Progenitor cell of endocrine pancreas (in vitro differentiated cells): ENCODE measurements at regions not wholly inside any gene's neighbourhood (a gene's known extent, or its start where the extent isn't known, plus 50 kb on each side); places are given as distances from the start of the nearest gene placed in this dataset.

Experiments
- DNase-seq: peaks from one replicate; pipeline ENCODE4 v3.0.0; 2021; ENCODE audit warnings: low spot score; ENCODE audit not compliant: unreplicated experiment
- H3K27ac Mint-ChIP-seq: 2 replicates; pipeline ENCODE4 v1.8.0; 2021; ENCODE audit warnings: mild to moderate bottlenecking, moderate library complexity, mixed read lengths
- H3K27me3 Mint-ChIP-seq: 2 replicates; pipeline ENCODE4 v1.8.0; 2021; ENCODE audit warnings: mixed read lengths
- H3K36me3 Mint-ChIP-seq: 2 replicates; pipeline ENCODE4 v1.8.0; 2022; ENCODE audit warnings: mixed read lengths; ENCODE audit not compliant: insufficient read depth
- H3K4me1 Mint-ChIP-seq: 2 replicates; pipeline ENCODE4 v1.8.0; 2021; ENCODE audit warnings: low read depth, mixed read lengths
- H3K4me3 Mint-ChIP-seq: 2 replicates; pipeline ENCODE4 v1.8.0; 2021; ENCODE audit warnings: low read depth, mild to moderate bottlenecking, moderate library complexity, mixed read lengths
- H3K9me3 Mint-ChIP-seq: 2 replicates; pipeline ENCODE4 v1.8.0; 2021; ENCODE audit warnings: low read depth, mixed read lengths
- TF ChIP-seq, protein P1 (sequence below): fragments of 200-600 bp; sonication (generic); IDR thresholded peaks from one replicate; pipeline ENCODE4 v1.5.0; 2021; ENCODE audit warnings: antibody characterized with exemption, mild to moderate bottlenecking; ENCODE audit not compliant: unreplicated experiment

DNA sequence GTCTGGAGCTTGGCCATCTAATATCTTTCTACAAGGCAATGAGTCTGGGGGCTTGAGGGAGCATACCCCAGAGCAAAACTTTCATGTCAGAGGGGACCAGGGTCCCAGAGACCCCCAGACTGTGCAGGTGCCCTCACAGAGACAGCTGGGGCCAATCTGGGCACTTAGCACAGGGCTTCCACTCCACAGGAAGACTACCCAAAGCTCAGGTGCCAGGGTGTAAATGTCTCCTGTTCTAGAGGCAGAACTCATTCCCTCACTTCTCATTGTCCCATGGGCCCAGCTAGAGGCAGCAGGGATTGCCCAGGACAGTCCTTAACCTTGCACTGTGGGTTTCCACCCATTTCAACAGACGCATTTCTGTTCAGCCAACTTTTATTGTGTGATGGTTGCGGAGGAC, 246.9 kb downstream of the ACTR3B start:
- no peak for DNase-seq
- Mint-ChIP-seq H3K4me1 (no peaks in the 10 kb centered on the region), H3K27ac (no peak overlapping the region), H3K4me3 (no peak overlapping the region), H3K27me3 (no peaks in the 10 kb centered on the region), H3K9me3 (peaks cover 4% of the 10 kb centered on the region), H3K36me3 (no peaks in the 10 kb centered on the region)
- TF ChIP-seq, protein P1, sequence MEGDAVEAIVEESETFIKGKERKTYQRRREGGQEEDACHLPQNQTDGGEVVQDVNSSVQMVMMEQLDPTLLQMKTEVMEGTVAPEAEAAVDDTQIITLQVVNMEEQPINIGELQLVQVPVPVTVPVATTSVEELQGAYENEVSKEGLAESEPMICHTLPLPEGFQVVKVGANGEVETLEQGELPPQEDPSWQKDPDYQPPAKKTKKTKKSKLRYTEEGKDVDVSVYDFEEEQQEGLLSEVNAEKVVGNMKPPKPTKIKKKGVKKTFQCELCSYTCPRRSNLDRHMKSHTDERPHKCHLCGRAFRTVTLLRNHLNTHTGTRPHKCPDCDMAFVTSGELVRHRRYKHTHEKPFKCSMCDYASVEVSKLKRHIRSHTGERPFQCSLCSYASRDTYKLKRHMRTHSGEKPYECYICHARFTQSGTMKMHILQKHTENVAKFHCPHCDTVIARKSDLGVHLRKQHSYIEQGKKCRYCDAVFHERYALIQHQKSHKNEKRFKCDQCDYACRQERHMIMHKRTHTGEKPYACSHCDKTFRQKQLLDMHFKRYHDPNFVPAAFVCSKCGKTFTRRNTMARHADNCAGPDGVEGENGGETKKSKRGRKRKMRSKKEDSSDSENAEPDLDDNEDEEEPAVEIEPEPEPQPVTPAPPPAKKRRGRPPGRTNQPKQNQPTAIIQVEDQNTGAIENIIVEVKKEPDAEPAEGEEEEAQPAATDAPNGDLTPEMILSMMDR: no peak

DNA sequence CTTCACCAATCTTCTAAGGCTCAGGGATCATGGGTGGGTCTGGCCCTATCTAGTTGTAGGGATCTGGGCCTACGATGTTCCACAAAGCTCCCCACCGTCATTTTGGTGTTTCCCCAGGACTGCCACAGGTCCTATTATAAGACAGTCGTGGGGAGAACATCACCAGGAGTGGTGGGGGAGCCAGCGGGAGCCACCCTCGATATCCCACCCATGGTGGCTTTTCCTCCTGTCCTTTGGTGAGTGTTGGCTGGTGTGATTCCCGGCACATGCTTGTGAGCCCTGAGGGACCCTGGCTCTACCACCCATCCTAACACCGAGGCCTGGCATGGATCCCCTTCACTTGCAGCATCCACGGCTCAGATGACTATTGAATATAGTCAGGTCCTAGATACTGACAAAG, 247.4 kb downstream of the ACTR3B start:
- TF ChIP-seq, protein P1: no peak
- Mint-ChIP-seq H3K4me3 (no peak overlapping the region), H3K9me3 (no peaks in the 10 kb centered on the region), H3K36me3 (no peaks in the 10 kb centered on the region), H3K27me3 (no peaks in the 10 kb centered on the region), H3K27ac (no peak overlapping the region), H3K4me1 (no peaks in the 10 kb centered on the region)
- no peak for DNase-seq

DNA sequence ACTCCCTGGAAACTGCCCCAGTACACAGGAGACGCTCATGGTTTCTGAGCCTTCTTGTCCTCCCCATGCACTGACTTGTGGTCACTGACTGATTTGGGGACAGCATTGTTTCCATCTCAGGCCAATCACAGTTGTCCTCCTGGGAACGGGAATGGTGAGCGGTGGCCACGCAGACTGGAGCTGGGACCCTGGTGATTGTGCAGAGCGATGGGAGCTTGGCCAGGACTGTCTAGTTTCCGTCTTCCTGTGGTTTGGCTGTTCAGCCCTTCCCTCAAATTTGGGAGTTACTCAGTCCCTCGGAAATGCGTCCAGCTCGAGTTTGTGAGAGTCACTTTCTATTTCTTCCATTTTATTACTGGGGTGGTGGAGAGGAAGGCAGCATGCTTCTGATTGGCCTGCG, 250.9 kb downstream of the ACTR3B start:
- no peaks in the 10 kb centered on the region for H3K36me3 Mint-ChIP-seq
- TF ChIP-seq, protein P1: no peak

DNA sequence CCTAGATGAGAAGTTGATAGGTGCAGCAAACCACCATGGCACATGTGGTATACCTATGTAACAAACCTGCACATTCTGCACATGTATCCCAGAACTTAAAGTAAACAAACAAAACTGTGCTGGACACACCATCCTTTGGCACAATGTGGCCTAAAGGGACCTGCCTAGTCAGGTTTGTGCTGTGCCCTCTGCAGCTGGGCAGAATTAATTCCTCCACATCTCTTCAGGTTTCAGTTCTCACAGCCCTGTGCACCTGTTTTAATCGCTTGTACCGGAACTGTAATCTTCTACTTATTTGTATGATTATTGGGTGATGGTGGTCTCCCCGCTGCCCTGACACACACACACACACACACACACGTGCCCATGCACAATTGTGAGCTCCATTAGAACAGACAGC, 252.7 kb downstream of the ACTR3B start:
- H3K27me3 Mint-ChIP-seq: no peaks in the 10 kb centered on the region
- H3K4me3 Mint-ChIP-seq: no peak overlapping the region
- H3K27ac Mint-ChIP-seq: no peak overlapping the region
- H3K4me1 Mint-ChIP-seq: no peaks in the 10 kb centered on the region
- H3K36me3 Mint-ChIP-seq: no peaks in the 10 kb centered on the region
- TF ChIP-seq, protein P1: no peak
- DNase-seq: no peak
- H3K9me3 Mint-ChIP-seq: no peaks in the 10 kb centered on the region

More for the DNA sequence above, 250.9 kb downstream of the ACTR3B start:
- no peak for DNase-seq
- no peak overlapping the region for H3K4me3 Mint-ChIP-seq
- no peaks in the 10 kb centered on the region for H3K27me3 Mint-ChIP-seq
- no peak overlapping the region for H3K27ac Mint-ChIP-seq
- H3K4me1 Mint-ChIP-seq: no peaks in the 10 kb centered on the region
- no peaks in the 10 kb centered on the region for H3K9me3 Mint-ChIP-seq

DNA sequence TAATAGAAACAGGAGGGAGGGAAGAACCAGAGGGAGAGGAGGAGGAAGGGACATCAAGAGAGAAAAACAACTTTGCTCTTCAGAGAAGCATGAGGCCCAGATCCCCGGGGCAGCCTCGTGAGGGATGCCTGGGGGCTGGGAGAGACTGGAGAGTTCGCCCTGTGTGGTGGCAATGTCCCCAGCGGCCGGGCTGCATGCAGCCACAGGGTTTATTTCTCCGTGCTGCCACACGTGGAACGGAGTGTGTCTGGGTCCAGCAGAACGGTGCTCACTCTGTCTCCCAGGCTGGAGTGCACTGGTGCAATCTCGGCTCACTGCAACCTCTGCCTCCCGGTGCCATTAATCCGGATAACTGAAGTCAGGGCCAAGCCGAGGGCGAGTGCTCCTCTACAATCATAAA, 257.7 kb downstream of the ACTR3B start:
- Mint-ChIP-seq H3K36me3 (no peaks in the 10 kb centered on the region), H3K4me1 (no peaks in the 10 kb centered on the region), H3K27me3 (no peaks in the 10 kb centered on the region), H3K27ac (no peak overlapping the region), H3K4me3 (no peak overlapping the region), H3K9me3 (no peaks in the 10 kb centered on the region)
- TF ChIP-seq, protein P1: no peak
- no peak for DNase-seq

DNA sequence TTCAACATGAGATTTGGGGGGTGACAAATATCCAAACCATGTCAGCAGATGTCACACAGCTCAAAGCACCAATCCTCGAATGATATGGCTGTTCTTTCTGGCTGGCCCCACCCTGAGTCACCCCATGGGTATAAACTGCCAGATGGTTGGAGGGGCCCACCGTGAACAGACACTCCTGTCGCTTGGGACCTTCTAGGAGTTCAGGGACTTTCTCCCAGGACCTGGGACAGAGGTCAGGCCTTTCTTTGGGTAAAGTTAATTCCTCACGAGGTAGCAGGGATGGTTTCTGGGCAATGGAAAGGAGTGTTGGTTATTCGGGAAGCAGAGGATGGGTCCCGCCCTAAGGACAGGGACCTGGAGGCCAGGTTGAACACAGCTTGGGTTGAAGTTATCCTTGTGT, 262.0 kb downstream of the ACTR3B start:
- Mint-ChIP-seq H3K36me3 (no peaks in the 10 kb centered on the region), H3K27ac (no peak overlapping the region), H3K27me3 (no peaks in the 10 kb centered on the region), H3K4me3 (no peak overlapping the region), H3K9me3 (no peaks in the 10 kb centered on the region), H3K4me1 (no peaks in the 10 kb centered on the region)
- TF ChIP-seq, protein P1: no peak
- DNase-seq: no peak
